ENCODE measurements at regions not wholly inside any gene's neighbourhood (a gene's known extent, or its start where the extent isn't known, plus 50 kb on each side); places are given as distances from the start of the nearest gene placed in this dataset.

DNA sequence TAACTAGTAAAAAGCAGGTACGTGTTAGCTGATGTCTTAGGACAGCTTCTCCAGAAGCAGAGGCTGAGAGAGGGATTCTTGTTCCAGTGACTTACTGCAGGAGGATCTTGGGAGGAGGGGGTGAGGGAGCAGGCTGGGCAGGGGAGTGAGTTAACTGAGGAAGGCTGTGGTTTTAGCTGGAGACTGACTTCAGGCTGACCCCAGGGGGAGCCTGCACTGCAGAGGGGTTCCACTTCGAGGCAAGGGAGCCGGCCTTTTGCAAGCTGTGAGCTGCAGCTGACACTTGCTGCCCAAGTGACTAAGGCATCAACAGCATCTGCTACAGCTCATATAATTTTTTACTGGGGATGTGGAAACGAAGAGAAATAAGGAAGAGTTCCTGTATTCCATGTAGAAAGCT is 50.4 kb upstream of the SOD1 start:
- Histone ChIP-seq H3K9me3 (ENCODE audit: control insufficient read depth, low read length) (no peaks in the 10 kb centered on the region), H3K4me1 (ENCODE audit: control insufficient read depth, insufficient read depth, low read length) (peaks cover 7% of the 10 kb centered on the region), H3K9ac (ENCODE audit: low read length) (no peak overlapping the region), H3K27me3 (replicated peaks; ENCODE audit: control insufficient read depth, insufficient read depth, low read length) (no peaks in the 10 kb centered on the region), H3K36me3 (ENCODE audit: control insufficient read depth, insufficient read depth, low read length, severe bottlenecking) (no peaks in the 10 kb centered on the region), H3K4me3 (ENCODE audit: low read length) (no peak overlapping the region)
- no peak for DNase-seq (ENCODE audit: low read depth)

DNA sequence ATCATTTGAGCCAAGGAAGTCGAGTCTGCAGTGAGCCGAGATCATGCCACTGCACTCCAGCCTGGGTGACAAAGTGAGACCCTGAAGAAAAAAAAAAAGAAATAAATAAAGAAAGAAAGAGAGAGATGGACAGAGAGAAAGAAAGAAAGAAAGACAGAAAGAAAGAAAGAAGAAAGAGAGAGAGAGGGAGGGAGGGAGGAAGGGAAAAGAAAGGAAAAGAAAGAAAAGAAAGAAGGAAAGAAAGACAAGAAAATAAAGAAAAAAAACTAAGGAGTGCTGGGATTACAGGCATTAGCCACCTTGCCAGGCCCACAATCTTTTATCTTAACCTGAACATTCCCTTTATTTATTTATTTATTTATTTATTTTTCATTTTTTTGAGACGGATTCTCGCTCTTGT is 51.7 kb upstream of the SOD1 start:
- H3K4me3 ChIP-seq (ENCODE audit: low read length) = no peak overlapping the region
- peaks cover 3% of the 10 kb centered on the region for H3K4me1 ChIP-seq (ENCODE audit: control insufficient read depth, insufficient read depth, low read length)
- no peak for DNase-seq (ENCODE audit: low read depth)
- no peaks in the 10 kb centered on the region for H3K36me3 ChIP-seq (ENCODE audit: control insufficient read depth, insufficient read depth, low read length, severe bottlenecking)
- no peak overlapping the region for H3K9ac ChIP-seq (ENCODE audit: low read length)
- no peaks in the 10 kb centered on the region for H3K9me3 ChIP-seq (ENCODE audit: control insufficient read depth, low read length)
- no peaks in the 10 kb centered on the region for H3K27me3 ChIP-seq (replicated peaks; ENCODE audit: control insufficient read depth, insufficient read depth, low read length)

DNA sequence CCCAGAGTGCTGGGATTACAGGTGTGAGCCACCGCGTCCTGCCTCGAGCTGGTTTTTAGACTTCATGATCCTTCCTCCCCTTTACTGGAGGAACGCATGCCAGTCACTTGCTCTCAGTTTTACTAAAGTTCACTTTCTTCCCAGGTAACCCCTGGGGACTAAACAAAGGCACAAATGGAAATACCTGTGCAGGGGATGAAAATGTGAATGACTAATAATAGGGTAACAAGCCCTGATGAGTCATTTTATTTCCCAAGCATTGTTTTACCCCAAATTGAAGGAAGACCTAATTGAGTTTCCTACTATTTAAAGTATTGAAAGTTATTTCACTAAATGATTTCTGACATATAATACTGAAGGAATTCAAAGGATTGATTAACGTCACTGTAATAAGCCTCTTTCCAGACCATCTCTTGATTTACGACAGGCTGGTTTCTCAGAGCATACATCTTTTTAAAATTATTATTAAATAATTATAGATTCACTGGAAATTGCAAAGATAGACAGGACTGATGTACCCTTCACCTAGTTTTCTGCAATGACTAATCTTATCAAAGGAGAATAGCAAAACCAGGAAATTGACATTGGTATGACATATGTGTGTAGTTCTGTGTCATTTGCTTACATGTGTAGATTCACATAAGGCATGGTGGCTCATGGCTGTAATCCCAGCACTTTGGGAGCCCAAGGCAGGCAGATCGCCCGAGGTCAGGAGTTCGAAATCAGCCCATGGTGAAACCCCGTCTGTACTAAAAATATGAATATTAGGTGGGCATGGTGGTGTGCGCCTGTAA is 53.2 kb upstream of the SOD1 start:
- H3K9me3 ChIP-seq (ENCODE audit: control insufficient read depth, low read length) = no peaks in the 10 kb centered on the region
- H3K27me3 ChIP-seq (replicated peaks; ENCODE audit: control insufficient read depth, insufficient read depth, low read length) = no peaks in the 10 kb centered on the region
- H3K4me3 ChIP-seq (ENCODE audit: low read length) = no peak overlapping the region
- no peak overlapping the region for H3K9ac ChIP-seq (ENCODE audit: low read length)
- DNase-seq (ENCODE audit: low read depth) = no peak
- H3K4me1 ChIP-seq (ENCODE audit: control insufficient read depth, insufficient read depth, low read length) = peaks cover 3% of the 10 kb centered on the region
- H3K36me3 ChIP-seq (ENCODE audit: control insufficient read depth, insufficient read depth, low read length, severe bottlenecking) = no peaks in the 10 kb centered on the region

DNA sequence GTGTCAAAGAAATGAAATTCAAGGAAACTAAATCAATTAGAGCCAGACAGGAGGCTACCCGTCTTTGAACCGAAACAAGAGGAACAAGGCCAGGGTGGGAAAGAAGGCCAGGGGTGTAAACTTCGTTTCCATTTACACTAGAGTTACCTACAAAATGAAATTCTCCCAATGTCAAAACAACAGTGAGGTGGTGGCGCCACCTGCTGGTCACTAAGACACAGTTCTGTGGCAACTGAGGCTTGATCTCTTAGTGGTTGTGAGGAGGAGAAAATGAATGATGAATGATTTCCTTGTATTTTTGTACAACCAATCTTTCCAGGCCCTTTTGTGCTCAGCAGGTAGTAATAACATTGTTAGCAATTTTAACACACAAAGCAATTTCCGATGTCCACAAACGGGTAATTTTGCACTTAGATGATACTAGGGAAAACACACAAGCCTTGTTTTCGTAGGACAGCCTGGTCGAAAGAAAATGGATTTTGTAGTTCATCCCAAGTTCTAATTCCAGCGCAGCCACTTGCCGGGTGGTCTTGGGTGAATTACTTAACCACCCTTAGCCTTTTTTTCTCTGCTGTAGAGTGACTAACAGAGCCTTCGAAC is 54.8 kb upstream of the SOD1 start:
- Histone ChIP-seq H3K4me3 (ENCODE audit: low read length) (no peak overlapping the region), H3K9ac (ENCODE audit: low read length) (no peak overlapping the region), H3K9me3 (ENCODE audit: control insufficient read depth, low read length) (no peaks in the 10 kb centered on the region), H3K4me1 (ENCODE audit: control insufficient read depth, insufficient read depth, low read length) (peaks cover 3% of the 10 kb centered on the region), H3K27me3 (replicated peaks; ENCODE audit: control insufficient read depth, insufficient read depth, low read length) (no peaks in the 10 kb centered on the region), H3K36me3 (ENCODE audit: control insufficient read depth, insufficient read depth, low read length, severe bottlenecking) (no peaks in the 10 kb centered on the region)
- peak; percentile 85 for DNase-seq (ENCODE audit: low read depth)

DNA sequence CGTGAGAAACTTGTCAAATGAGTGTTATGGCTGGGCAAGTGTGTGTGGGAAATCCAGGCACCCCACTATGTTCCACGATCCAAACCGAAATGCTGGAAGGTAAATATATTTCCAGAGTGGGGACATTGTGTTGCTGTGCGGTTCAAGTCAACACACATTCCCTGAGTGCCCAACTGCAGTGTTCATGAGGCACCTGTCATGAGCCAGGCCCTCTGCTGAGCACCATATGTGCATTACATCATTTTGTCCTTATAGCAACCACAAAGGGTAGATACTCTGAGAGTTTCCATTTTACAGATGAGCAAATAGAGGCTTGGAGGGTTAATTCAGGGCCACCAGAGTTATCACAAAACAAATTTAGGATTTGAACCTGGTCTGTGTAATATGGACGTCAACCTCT is 59.9 kb upstream of the SOD1 start:
- H3K27me3 ChIP-seq (replicated peaks; ENCODE audit: control insufficient read depth, insufficient read depth, low read length) = peaks cover 11% of the 10 kb centered on the region
- H3K4me3 ChIP-seq (ENCODE audit: low read length) = no peak overlapping the region
- peaks cover 3% of the 10 kb centered on the region for H3K9me3 ChIP-seq (ENCODE audit: control insufficient read depth, low read length)
- no peaks in the 10 kb centered on the region for H3K36me3 ChIP-seq (ENCODE audit: control insufficient read depth, insufficient read depth, low read length, severe bottlenecking)
- H3K9ac ChIP-seq (ENCODE audit: low read length) = no peak overlapping the region
- no peak for DNase-seq (ENCODE audit: low read depth)
- no peaks in the 10 kb centered on the region for H3K4me1 ChIP-seq (ENCODE audit: control insufficient read depth, insufficient read depth, low read length)

DNA sequence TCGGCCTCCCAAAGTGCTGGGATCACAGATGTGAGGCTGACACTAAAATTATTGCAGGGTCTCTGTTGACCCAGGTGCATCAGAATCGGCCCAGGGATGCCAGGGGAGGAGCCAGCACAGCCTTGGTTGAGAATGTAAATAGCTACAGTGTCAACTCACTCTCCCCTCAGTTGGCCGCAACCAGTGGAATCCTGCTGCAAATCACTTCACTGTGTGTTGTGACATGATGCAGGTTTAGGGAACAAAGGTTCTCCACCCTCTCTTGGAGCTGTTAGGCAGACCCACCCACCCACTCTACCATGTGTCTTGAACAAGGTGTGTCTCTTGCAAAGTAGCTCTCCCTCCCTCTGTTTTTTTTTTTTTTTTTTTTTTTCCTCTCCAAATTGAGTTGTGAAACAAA is 60.5 kb upstream of the SOD1 start:
- Histone ChIP-seq H3K9me3 (ENCODE audit: control insufficient read depth, low read length) (peaks cover 3% of the 10 kb centered on the region), H3K9ac (ENCODE audit: low read length) (no peak overlapping the region), H3K36me3 (ENCODE audit: control insufficient read depth, insufficient read depth, low read length, severe bottlenecking) (no peaks in the 10 kb centered on the region), H3K4me1 (ENCODE audit: control insufficient read depth, insufficient read depth, low read length) (no peaks in the 10 kb centered on the region), H3K27me3 (replicated peaks; ENCODE audit: control insufficient read depth, insufficient read depth, low read length) (peaks cover 13% of the 10 kb centered on the region), H3K4me3 (ENCODE audit: low read length) (no peak overlapping the region)
- no peak for DNase-seq (ENCODE audit: low read depth)

DNA sequence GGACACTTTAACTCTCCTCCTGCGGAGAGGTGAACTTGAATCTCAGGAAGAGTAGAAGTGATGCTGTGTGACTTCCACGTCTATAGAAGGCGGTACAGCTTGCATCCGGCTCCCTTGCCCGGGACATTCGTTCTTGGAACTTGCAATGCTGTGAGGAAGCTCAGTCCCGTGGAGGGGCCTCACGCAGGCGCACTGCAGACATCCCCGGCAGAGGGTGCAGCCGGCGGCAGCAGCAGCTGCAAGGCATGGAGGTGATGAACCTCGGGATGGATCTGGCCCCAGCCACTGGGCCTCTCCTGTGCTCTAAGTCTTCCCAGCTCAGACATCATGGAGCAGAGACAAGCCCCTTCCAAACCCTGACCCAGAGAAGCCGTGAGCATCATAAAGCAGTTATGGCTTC is 61.8 kb upstream of the SOD1 start:
- Histone ChIP-seq H3K9ac (ENCODE audit: low read length) (no peak overlapping the region), H3K27me3 (replicated peaks; ENCODE audit: control insufficient read depth, insufficient read depth, low read length) (peaks cover 19% of the 10 kb centered on the region), H3K4me3 (ENCODE audit: low read length) (no peak overlapping the region), H3K4me1 (ENCODE audit: control insufficient read depth, insufficient read depth, low read length) (no peaks in the 10 kb centered on the region), H3K9me3 (ENCODE audit: control insufficient read depth, low read length) (peaks cover 3% of the 10 kb centered on the region), H3K36me3 (ENCODE audit: control insufficient read depth, insufficient read depth, low read length, severe bottlenecking) (no peaks in the 10 kb centered on the region)
- DNase-seq (ENCODE audit: low read depth) = no peak

DNA sequence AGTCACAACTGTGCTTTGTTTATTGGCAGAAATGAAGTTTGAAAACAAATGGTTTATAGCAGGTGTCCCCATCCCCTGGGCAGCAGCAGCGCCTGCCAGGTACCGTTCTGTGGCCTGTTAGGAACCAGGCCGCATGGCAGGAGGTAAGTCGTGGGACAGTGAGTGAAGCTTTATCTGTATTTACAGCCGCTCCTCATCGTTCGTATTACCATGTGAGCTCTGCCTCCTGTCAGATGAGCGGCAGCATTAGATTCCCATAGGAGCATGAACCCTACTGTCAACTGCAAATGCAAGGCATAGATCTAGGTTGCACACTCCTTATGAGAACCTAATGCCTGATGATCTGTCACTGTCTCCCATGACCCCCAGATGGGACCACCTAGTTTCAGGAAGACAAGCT is 63.4 kb upstream of the SOD1 start:
- H3K9me3 ChIP-seq (ENCODE audit: control insufficient read depth, low read length) = peaks cover 3% of the 10 kb centered on the region
- DNase-seq (ENCODE audit: low read depth) = no peak
- H3K9ac ChIP-seq (ENCODE audit: low read length) = no peak overlapping the region
- H3K4me3 ChIP-seq (ENCODE audit: low read length) = no peak overlapping the region
- no peaks in the 10 kb centered on the region for H3K4me1 ChIP-seq (ENCODE audit: control insufficient read depth, insufficient read depth, low read length)
- no peaks in the 10 kb centered on the region for H3K36me3 ChIP-seq (ENCODE audit: control insufficient read depth, insufficient read depth, low read length, severe bottlenecking)
- H3K27me3 ChIP-seq (replicated peaks; ENCODE audit: control insufficient read depth, insufficient read depth, low read length) = peaks cover 19% of the 10 kb centered on the region

DNA sequence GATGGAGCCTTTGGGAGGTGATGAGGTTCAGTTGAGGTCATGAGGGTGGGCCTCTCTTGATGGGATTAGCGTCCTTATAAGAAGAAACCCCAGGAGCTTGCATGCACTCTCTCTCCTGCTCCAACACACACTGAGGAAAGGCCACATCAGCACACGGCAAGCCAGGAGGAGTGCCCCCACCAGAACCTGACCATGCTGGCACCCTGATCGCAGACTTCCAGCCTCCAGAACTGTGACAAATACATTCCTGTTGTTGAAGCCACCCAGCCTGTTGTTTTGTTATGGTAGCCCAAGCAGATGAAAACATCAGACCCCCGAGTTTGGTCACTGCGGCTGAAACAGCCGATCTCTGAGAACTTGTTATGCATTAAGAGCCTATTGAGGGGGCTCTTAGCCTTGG is 64.8 kb upstream of the SOD1 start:
- Histone ChIP-seq H3K4me1 (ENCODE audit: control insufficient read depth, insufficient read depth, low read length) (no peaks in the 10 kb centered on the region), H3K36me3 (ENCODE audit: control insufficient read depth, insufficient read depth, low read length, severe bottlenecking) (no peaks in the 10 kb centered on the region), H3K4me3 (ENCODE audit: low read length) (no peak overlapping the region), H3K9me3 (ENCODE audit: control insufficient read depth, low read length) (peaks cover 3% of the 10 kb centered on the region), H3K27me3 (replicated peaks; ENCODE audit: control insufficient read depth, insufficient read depth, low read length) (peaks cover 19% of the 10 kb centered on the region), H3K9ac (ENCODE audit: low read length) (no peak overlapping the region)
- DNase-seq (ENCODE audit: low read depth) = no peak

DNA sequence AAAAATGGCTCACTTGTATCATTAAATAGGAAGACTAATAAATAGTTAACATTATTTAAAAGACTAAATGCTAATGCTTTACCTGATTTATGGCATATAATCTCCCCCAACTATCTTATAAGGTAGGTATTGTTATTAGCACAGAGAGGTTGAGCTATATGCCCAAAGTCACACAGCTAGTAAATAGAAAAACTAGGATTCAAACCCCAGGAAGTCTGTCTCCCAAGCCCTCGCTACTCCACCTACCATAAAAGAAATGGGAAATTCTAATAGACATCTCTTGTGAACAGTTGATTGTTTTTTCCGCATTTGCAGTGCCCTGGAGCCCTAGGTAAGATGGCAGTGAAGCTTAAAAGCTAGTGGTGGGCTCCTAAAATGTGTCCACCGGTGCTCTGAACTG is 65.2 kb upstream of the SOD1 start:
- no peak for DNase-seq (ENCODE audit: low read depth)
- Histone ChIP-seq H3K9ac (ENCODE audit: low read length) (no peak overlapping the region), H3K36me3 (ENCODE audit: control insufficient read depth, insufficient read depth, low read length, severe bottlenecking) (no peaks in the 10 kb centered on the region), H3K4me1 (ENCODE audit: control insufficient read depth, insufficient read depth, low read length) (no peaks in the 10 kb centered on the region), H3K4me3 (ENCODE audit: low read length) (no peak overlapping the region), H3K9me3 (ENCODE audit: control insufficient read depth, low read length) (peaks cover 3% of the 10 kb centered on the region), H3K27me3 (replicated peaks; ENCODE audit: control insufficient read depth, insufficient read depth, low read length) (peaks cover 19% of the 10 kb centered on the region)

DNA sequence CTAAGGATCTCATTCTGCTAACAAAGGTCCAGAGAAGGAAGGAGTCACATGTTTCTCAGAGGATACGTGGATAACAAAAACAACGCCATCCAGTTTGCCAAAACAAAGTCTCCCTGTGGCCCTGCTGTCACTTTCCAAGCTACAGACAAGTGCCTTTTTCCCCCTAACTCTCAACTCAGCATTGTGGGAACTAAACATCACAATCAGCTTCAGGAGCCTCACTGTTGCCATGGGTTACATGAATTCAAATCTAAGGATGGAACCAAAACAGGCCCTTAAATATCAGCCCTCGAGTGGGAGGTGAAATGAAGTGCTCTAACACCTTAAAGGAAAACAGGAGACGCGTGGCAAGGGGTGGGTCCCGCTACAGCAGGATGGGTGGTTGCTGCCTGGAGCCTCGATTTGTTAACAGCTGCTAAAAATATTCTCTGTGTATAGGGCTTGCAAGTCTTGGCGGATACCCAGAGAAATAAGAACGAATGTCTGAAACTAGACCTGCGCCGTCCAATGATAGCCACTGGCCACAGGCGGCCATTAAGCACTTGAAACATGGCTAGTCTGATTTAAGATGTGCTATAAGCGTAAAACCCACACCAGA is 66.4 kb upstream of the SOD1 start:
- Histone ChIP-seq H3K27me3 (replicated peaks; ENCODE audit: control insufficient read depth, insufficient read depth, low read length) (peaks cover 19% of the 10 kb centered on the region), H3K9ac (ENCODE audit: low read length) (no peak overlapping the region), H3K4me1 (ENCODE audit: control insufficient read depth, insufficient read depth, low read length) (no peaks in the 10 kb centered on the region), H3K9me3 (ENCODE audit: control insufficient read depth, low read length) (peaks cover 3% of the 10 kb centered on the region), H3K4me3 (ENCODE audit: low read length) (no peak overlapping the region), H3K36me3 (ENCODE audit: control insufficient read depth, insufficient read depth, low read length, severe bottlenecking) (no peaks in the 10 kb centered on the region)
- DNase-seq (ENCODE audit: low read depth) = no peak
